ENCODE measurements at regions not wholly inside any gene's neighbourhood (a gene's known extent, or its start where the extent isn't known, plus 50 kb on each side); places are given as distances from the start of the nearest gene placed in this dataset.

GRCh38 chr22:47846206-47846605, 1083.8 kb downstream of the TBC1D22A start:
- no peak for TF ChIP-seq CTCF (IDR thresholded peaks at IDR 0.05; ENCODE audit: insufficient read depth, low read length, poor library complexity, severe bottlenecking)
- TF ChIP-seq EZH2phosphoT487 (conservative IDR thresholded peaks at IDR 0.05; ENCODE audit: low read length), result no peak
